Fibroblast of skin of scalp (primary cell): ENCODE measurements at regions not wholly inside any gene's neighbourhood (a gene's known extent, or its start where the extent isn't known, plus 50 kb on each side); places are given as distances from the start of the nearest gene placed in this dataset.
"Not testable (repeated sequence)": the region's sequence is repeated elsewhere in the genome, so short reads cannot be mapped to it uniquely, and the experiment has no call there.

Experiments
- DNase-seq: peaks from one replicate; pipeline ENCODE4 v3.0.0-alpha.2; 2013

- no peak for DNase-seq
Measured at GRCh38 chr9:81814794-81815464, 113.3 kb upstream of the SPATA31D4 start.

DNA sequence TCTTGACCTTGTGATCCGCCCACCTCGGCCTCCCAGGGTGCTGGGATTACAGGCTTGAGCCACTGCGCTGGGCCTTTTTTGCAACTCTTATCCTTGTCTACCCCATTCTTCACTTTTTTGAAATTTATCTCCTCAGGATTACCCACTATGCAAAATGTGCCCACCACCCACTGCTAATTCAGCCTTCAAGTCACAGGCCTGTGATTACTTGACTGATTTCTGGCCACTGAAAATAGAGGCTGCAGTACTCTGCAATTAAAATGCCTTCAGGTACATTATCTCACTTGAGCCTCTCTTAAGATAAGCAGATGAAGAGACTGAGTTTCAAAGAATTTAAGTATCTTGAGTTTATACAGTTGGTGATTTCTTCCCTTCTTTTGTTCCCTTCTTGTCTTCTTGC lies 112.4 kb upstream of the SPATA31D4 start:
- no peak for DNase-seq

DNA sequence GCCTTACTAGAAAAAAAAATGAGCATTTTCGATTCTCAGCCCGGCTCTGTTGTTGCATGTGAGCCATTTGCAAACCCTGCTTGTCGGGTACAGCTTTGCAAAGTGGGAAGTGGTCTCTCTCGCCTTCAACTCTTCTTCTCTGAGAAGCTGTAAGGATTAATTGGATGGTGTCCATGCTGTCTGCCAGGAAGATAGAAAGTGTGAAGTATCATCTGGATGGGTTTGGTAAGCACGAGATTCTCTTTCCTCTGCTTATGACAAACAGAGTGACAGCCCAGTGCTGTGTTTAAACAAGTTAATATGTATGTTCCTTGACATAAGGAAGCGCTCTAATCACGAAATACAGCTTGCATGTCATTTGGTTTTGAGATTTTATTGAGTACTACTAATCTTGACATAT lies 109.1 kb upstream of the SPATA31D4 start:
- peak; percentile 46 for DNase-seq

DNA sequence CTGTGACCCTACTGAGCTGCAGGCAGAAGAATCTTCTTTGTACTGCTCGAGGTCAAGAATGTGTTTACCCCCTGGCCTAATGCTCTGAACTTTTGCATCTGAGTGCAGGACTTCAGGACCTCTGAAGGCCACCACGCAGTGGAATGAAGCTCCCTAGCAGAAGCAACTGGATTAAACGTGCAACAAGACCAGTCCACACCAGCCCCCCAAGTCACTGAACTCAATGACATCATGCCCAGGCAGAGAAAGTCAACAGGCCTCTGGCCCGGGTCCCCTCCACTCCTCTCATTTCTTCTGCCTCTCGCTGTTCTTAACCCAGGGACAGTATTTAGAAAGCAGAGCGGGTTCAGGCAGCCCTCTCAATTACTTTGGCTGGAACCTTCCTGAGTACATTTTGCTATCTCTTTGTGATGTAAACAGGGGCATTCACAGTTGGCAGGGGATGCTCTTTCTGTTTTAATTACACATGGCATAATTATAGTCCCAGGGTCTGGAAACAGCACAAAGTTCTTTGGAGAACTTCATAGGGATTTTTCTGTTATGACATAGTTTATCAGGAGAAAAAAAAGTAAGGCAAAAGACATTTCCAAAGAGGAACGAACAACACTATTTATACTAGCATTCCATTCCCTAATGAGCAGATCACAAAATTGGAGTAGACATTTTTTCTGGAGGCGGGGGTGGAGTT lies 108.2 kb upstream of the SPATA31D4 start:
- DNase-seq, result peak; percentile 56

DNA sequence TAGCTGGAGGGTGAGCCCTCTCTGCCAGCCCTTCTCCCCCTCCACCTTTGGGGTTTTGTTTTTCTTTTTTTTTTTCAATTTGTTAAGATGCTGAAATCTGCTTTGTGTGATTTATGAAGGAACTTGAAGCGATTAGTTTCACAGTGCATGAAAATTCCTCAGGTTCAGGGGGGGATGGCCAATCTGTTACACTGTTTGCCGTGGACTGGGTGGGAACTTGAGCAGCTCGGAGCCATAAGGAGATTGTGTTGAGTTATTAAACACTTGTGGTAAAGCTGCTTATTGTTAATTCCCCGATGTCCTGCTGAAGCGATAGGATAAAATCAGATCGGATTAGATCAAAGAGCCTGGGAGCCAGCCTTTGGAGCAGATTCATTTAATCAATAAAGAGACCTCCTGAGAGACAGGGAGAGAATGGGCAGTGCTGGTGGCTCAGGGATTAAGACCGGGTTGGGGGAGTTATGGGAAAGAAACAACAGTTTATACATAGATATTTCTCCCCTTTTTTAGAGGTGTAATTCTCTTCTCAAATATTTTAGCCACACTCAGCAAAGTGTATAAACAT lies 105.8 kb upstream of the SPATA31D4 start:
- DNase-seq, result no peak

DNA sequence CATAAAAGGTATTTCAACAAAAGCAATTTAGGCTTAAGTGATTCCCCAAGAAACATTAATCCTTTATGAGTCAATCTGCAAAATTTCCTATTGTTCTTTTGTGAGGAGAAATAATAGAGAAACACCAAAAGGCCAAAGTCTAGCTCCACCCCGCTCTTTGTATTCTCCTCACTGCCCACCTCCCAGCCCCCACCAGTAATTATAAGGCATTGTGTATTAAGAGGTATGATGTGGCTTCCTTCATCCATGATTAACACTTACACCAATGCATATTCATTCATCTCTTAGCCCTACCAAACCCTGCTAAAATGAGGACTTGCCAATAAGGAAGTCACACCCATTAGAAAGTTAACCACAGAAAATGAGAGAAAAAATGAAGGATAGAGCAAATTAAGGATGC lies 105.3 kb upstream of the SPATA31D4 start:
- no peak for DNase-seq

GRCh38 chr9:81823672-81824554 lies 104.3 kb upstream of the SPATA31D4 start:
- DNase-seq, result no peak

DNA sequence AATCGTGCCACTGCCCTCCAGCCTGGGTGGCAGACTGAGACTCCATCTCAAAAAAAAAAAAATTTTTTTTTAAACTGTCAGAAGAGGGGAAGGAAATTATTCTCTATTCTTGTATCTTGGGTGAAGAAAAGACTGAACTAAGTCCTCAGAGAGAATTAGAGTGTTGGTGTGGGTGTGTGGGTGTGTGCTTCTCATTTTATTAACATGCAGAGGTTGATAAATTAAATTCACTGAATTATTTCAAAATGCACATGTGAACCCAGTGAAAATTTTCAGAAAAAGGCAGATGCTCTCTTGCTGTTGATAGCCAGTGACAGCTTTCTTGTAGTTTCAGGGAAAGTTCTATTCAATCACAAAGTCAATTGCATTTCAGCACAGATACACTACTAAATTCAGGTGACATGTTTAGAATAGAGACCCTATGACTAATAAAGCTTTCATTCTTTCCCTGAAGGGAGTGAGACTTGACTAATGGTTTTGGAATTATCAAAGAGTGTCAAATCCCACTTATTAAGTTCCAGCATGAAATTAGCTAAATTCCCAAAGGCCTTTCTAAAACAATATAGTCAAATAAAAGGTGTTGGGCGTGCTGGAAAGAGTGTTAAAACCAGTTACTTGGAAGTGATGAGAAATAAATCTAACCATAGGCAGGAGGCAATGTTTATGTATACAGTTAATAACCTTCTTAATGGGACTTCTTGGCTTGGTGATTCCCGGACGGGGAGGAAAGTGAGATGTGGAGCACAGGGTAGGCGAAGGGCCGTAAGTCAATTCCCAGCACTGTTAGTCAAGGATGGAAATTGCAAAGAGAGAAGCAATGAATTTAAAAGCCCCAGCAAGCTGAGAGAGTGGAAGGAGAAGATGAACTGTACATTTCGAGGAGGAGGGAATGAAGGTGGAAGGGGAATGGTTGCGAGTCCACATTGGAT lies 103.2 kb upstream of the SPATA31D4 start:
- DNase-seq, result no peak

DNA sequence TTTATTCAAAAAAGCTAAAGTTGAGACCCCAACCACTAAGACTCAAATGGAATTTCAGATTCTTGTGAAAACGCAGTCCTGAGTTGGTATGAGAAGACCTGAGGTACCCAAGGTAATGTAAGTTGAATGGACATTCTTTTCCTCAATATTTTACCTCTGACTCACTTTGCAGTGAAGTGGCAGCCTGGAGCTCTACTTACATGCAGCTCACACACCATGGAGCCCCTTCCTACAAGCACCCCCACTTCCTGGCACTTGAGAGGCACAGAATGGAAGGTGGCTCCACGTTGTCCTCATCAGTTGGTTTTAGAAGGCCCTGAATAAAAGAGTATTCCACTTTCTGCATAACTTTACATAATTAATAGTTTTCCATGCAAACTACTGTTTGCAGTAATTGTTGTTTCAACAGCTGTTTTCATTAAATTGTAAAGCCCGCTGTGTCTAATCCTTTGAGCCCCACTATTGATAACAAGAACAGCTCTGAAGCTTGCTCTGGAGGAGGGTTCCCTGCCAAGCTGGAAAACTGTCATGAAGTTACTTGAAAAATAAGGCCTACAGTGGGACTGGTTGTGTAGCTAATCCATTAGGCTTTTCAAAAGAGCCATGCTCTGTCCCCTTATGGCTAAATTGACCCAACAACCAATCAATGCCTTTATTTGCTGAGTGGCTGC lies 102.2 kb upstream of the SPATA31D4 start:
- no peak for DNase-seq

- DNase-seq, result peak; percentile 20
Measured at GRCh38 chr9:81826517-81826906, 101.7 kb upstream of the SPATA31D4 start.

DNA sequence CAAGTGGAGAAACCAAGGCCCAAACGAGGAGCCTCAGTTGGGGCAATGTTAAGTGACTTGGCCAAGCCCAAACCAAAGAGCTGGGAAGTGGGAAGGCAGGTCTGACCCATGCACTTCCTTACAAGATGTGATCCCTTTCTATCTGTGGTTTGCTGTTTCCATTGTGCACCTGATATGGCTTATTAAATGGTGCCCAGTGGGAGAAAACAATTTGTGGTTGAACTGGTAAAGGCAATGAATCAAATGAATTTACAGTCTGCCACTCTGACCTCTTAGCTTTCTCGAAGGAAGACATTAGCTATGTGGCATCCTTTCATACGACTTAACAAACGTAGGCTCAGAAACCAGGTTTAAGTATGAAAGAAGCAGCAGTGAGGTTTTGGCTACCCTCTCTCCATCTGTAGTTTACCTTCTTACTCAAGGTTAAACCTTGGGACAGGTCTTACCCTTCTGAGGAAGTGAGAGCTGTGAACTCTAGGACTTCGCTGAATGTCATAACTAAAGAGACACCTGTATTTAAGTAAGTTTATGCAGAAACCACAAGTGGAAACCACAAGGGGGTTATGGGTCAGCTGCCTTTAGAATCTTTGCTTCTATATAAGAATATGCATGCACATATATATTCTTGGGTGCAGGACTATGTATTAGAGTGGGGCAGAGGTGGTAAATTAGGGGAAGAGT lies 100.5 kb upstream of the SPATA31D4 start:
- no peak for DNase-seq

DNA sequence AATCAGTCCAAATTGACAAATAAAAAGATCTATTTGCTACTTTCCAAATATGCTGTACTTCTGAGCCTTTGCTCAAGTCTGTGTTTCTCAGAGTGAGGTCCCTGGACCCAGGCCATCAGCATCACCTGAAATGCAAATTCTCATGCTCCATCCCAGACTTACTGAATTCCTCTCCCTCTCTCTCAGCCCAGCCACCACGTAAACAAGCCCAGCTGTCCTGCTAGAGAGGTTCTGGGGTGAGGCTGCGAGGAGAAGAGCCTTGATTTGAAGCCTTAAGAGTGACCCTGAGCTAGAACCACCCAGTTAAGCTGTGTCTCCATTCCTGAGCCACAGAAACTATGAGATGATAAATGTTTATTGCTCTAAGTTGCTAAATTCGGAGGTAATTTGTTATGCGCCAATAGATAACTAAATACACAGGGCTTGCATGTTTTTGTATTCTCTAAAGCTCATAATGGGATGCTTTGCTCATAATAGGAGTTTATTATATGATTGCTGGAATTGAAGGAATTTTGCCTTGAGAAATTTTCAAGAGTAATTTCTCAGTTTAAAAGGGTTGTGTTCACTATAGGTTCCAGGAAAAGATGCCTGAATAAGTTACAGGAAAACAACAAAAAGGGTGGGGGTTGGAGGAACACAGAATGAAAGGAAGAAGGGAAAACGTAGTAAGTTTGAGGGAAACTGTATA lies 98.9 kb upstream of the SPATA31D4 start:
- DNase-seq, result no peak

DNA sequence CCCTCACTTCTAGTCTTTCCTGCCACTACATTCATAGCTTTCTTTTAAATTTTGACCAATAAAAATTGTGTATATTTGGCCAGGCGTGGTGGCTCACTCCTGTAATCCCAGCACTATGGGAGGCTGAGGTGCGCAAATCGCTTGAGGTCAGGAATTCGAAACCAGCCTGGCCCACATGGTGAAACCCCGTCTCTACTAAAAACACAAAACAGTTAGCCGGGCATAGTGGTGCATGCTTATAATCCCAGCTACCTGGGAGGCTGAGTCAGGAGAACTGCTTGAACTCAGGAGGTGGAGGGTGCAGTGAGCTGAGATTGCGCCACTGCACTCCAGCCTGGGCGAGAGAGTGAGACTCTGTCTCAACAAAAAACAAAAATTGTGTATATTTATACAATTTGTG lies 97.8 kb upstream of the SPATA31D4 start:
- DNase-seq, result not testable (repeated sequence)

DNA sequence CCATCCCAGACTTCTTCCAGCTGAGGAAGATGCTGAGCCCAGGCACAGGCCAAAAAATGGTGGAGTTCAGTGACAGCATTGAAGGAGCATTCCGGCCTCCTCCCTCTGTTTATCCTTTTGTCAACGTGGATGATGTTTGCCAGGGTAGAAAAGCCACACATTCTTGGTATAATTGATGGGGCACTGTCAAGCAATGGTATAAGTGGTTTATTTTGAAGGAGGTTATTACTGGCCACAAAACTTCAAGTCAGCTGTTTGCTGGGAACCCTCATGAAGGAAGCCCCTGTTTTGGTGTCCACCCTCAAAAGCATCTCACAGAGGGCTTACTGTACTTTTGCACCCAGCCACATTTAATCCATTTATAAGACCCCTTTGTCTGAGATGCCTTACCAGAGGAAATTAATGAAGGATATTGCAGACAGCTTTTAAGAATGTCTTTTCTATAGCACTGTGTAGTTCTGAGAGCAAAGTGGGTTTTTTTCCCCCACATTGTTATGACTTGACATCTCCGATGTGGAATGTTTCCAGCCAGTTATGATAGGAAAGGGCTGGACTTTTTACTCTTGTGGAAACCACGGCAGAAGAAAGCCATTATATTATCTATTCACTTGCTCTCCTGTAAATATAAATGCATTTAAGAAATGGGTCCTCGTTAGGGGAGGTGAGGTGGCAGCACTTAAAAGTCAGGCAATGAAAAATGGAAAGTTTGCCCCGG lies 95.5 kb upstream of the SPATA31D4 start:
- no peak for DNase-seq

DNA sequence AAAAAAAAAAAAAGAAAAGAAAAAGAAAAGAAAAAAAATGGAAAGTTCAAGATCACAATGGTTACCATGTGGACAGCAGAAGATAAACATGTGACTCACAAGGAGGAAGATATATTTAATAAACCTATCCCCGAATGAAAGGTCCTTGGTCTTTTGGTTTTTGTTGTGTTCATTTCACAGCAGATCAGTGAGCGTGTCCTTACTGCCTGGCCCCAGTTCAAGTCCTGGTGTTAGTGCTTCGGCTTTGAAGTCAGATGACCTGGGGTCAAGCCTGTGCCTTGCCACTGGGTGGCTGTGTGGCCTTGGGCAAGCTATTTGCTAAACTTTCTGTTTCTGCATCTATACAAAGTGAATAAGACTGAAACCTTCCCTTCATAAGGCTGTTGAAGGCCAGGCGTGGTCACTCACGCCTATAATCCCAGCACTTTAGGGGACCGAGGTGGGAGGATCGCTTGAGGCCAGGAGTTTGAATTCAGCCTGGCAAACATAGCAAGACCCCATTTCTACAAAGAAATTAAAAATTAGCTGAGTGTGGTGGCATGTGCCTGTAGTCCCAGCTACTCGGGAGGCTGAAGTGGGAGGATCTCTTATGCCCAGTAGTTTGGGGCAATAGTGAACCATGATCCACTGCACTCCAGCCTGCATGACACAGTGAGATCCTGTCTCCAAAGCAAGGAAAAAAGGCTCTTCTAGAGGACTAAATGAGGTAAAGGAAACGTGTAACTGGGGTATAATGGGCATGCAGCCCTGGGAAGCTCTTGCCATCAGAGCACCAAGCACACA lies 94.5 kb upstream of the SPATA31D4 start:
- DNase-seq, result no peak

GRCh38 chr9:81841333-81841732 lies 86.9 kb upstream of the SPATA31D4 start:
- no peak for DNase-seq

DNA sequence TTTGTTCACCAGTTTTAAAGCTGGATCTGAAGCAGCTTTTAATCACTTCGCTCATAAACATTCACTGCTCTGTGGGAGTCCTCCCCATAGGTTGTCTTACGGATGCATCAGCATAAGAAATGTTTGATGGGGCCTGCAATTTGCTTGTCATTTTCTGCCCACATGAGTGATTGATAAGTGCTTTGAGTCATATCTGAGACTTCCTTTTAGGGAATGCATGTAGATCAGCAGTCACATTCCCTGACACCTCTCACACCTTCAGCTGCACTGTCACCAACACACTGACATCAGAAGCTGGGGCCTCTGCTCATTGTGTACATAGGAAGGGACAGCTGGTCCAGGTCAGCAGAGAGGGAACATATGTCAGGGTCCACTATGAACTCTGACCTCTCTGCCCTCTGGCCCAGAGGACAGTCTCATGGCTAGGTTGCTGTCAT lies 84.1 kb upstream of the SPATA31D4 start:
- DNase-seq, result no peak

DNA sequence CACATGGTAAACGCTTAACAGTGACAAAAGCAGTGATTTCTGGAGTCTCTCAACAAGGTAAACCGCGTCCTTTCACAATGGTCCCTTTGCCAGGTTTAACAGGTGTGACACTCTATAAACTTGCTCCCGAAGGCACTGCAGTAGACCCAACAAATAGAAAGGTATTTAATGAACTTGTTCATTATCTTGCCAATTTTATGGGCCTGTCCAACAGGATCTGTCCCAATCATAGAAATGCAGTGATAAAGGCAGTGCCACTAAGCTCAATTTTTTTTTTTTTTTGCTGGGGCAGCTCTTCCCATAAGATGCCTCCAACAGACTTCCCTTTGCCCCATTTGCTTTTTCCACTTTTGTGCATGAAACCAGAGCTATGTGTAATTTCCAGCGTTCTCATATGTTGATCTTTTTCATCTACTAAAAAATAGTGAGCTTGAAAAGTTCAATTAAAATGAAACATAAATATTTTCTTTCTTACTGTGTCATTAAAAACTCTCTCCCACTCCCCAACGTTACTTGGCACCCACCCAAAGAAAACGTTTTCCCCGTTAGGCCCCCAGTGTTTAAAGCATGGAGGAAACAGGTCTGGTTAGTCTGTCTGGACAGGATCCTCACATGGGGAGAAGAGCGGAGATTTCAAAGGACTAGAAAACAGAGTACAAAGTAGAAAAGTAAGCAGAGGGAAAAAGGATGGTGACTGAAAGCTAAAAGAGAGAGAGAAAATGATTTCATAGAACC lies 80.9 kb upstream of the SPATA31D4 start:
- no peak for DNase-seq
